HUES48 (cell line): ENCODE measurements at regions not wholly inside any gene's neighbourhood (a gene's known extent, or its start where the extent isn't known, plus 50 kb on each side); places are given as distances from the start of the nearest gene placed in this dataset.

Experiments
- H3K27ac ChIP-seq: one replicate; pipeline ENCODE4 v1.7.0; 2013; ENCODE audit warnings: low read depth, low read length, inconsistent platforms
- H3K27me3 ChIP-seq: 2 replicates; pipeline ENCODE4 v1.6.1; 2013; ENCODE audit warnings: mild to moderate bottlenecking, low read length; ENCODE audit not compliant: control insufficient read depth, insufficient read depth
- H3K36me3 ChIP-seq: 2 replicates; pipeline ENCODE4 v1.6.1; 2013; ENCODE audit warnings: low read length; ENCODE audit not compliant: control insufficient read depth, insufficient read depth
- H3K4me1 ChIP-seq: 2 replicates; pipeline ENCODE4 v1.6.1; 2013; ENCODE audit warnings: mild to moderate bottlenecking, low read length; ENCODE audit not compliant: control insufficient read depth, insufficient read depth
- H3K4me3 ChIP-seq: 2 replicates; pipeline ENCODE4 v1.5.1; 2013; ENCODE audit warnings: mild to moderate bottlenecking, low read depth, low read length
- H3K9ac ChIP-seq: 2 replicates; pipeline ENCODE4 v1.6.1; 2013; ENCODE audit warnings: mild to moderate bottlenecking, low read depth, low read length, moderate library complexity
- H3K9me3 ChIP-seq: 2 replicates; pipeline ENCODE4 v1.6.1; 2013; ENCODE audit warnings: low read length; ENCODE audit not compliant: control insufficient read depth, insufficient read depth

GRCh38 chr2:134203175-134203574 lies 50.7 kb upstream of the MGAT5 start:
- H3K9me3 ChIP-seq = no peaks in the 10 kb centered on the region
- peak overlapping the region; percentile 59 for H3K27ac ChIP-seq
- no peaks in the 10 kb centered on the region for H3K36me3 ChIP-seq
- H3K4me3 ChIP-seq = peak overlapping the region; percentile 33; the same call in 1 of the 2 replicates
- H3K4me1 ChIP-seq = peaks cover 80% of the 10 kb centered on the region
- H3K27me3 ChIP-seq = no peaks in the 10 kb centered on the region
- no peak overlapping the region; the same call in 1 of the 2 replicates for H3K9ac ChIP-seq
